ENCODE measurements at regions not wholly inside any gene's neighbourhood (a gene's known extent, or its start where the extent isn't known, plus 50 kb on each side); places are given as distances from the start of the nearest gene placed in this dataset.

GRCh38 chr6:48893048-48893447 lies 570.0 kb downstream of the MMUT start:
- ATAC-seq, result no peak

DNA sequence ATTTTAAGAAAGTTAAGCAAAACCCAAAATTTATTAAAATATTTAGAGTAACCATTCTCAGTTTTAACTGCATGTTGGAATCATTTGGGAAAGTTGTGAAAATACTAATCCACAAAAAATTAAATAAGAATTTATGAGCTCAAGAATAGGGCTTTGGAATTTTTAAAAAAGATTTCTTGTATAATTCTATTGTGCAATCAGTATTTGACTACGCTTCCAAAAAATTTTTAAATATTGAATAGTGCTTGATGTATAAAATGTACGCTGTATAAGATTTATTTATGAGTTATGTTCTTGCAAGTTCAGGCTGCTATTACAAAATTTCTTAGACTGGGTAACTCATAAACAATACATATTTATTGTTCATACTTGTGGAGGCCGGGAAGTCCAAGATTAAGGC lies 571.7 kb downstream of the MMUT start:
- ATAC-seq, result no peak

DNA sequence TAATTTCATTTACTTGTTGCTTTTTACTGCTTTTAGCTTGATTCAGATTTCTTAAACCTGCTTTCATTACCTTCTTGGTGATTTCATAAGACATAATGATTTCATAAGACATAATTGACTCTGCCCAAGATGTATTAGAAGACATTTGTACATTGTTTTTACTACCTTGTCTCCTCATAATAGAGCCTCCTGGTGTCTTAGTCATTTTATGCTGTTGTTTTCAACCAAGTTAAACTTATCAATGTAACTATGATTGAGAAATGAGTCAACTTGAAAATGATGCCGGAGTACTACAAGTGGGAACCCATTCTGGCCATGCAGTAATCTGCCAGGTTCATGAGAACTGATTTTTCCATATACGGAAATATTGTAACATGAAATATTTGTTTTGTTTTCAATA lies 573.6 kb downstream of the MMUT start:
- ATAC-seq, result no peak

DNA sequence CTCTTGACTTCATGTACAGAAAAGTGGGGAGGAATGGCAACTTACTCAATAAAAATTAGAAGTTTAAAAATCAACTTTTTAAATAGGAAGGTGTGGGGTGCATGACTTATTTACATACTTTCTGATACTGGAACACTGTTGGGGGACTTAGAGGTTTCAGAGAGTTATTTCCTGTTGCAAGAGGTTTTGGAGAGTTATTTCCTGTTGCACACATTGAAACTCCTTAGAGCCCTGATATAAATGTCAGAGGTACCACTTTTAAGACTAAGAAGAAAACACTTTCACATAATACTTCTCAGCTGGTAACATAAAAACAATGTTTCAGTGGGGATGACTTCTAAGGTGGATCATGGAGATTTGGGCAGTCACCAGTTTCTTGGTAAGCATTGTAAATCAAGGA lies 579.9 kb downstream of the MMUT start:
- ATAC-seq, result no peak

- no peak for ATAC-seq
Measured at GRCh38 chr6:48881551-48881950, 581.5 kb downstream of the MMUT start.

GRCh38 chr6:48869595-48869994 lies 593.5 kb downstream of the MMUT start:
- no peak for ATAC-seq

DNA sequence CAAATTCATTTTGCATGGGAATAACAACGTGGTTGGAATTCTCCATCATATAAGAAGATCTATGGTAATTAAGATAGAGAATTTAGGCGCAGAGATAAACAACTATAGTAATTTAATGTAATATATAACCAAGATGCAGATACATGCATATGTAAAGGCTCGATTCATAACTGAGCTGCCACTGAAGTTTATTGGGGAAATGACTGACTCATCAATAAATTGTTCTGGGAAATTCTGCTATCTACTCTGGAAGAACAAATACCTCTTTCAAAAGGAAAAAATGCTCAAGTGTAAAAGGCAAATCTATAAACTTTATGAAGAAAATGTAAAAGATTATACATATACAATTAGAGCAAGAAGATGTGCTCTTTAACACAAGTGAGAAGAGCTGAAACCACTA lies 596.4 kb downstream of the MMUT start:
- ATAC-seq, result no peak

DNA sequence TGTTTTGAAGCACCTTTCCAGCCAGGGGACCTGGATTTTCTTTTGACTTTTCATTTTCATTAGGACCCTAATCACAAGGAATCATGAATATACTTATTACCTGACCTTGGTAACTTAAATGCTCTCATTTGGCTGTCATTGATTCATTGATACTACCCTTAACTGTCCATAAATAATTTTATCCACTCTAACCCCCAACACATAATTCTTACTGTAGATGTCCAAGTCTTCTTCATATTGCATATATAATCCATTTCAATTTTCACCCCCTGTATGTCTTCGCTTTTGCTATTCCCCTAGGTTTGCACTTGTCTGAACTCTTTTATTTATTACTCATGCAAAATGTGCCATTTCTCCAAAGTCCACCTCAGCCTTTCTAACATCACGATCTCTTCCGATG lies 602.9 kb downstream of the MMUT start:
- no peak for ATAC-seq

DNA sequence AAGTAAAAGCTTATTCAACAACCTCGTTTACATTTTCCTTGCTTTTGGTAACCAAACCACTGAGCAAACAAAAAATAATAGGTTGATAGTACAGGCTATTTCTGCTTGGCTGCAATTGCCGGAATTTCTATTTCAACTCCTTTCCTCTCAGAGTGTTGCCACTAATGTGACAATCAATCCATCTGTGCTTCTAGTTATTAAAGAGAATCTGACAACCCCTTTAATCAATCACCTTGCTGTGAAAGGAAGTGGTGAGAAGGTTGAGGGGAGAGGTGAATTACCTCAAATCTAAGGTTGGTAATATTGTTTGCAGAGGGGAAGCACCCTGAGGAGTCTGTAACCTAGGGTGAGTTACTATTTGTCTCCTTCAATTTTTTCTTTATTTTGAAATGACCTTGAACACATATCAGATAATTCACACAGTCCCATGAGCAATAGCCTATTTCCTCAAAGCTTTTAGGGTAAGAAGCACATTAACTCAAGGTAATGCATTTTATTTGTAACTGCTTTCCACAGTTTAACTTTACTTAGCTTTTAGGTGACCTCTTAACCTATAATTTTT lies 603.4 kb downstream of the MMUT start:
- ATAC-seq, result no peak

DNA sequence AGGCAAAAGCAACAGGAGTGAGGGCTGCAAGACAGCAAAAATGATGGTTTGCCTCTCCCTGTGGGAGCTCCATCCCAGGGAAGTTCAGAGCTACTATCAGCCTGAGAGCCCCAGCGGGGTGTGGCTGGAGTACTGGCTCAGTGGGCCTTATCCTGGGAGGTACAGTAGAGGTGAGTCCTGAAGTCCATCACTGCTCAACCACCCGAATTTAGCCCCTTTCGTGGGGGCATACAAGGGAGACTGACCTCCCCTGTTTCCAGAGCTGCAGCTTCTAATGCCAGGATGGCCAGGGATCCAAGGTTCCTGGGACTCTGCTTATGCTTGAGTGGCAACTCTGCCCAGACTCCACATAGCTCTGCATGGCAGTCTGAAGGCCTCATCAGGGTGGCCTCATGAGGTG lies 617.8 kb downstream of the MMUT start:
- no peak for ATAC-seq

- ATAC-seq, result no peak
Measured at GRCh38 chr6:48844696-48845095, 618.4 kb downstream of the MMUT start.

- ATAC-seq, result no peak
Measured at GRCh38 chr6:48840896-48841295, 622.2 kb downstream of the MMUT start.

- ATAC-seq, result no peak
Measured at GRCh38 chr6:48839206-48839605, 623.8 kb downstream of the MMUT start.

GRCh38 chr6:48837744-48838143 lies 625.3 kb downstream of the MMUT start:
- no peak for ATAC-seq

DNA sequence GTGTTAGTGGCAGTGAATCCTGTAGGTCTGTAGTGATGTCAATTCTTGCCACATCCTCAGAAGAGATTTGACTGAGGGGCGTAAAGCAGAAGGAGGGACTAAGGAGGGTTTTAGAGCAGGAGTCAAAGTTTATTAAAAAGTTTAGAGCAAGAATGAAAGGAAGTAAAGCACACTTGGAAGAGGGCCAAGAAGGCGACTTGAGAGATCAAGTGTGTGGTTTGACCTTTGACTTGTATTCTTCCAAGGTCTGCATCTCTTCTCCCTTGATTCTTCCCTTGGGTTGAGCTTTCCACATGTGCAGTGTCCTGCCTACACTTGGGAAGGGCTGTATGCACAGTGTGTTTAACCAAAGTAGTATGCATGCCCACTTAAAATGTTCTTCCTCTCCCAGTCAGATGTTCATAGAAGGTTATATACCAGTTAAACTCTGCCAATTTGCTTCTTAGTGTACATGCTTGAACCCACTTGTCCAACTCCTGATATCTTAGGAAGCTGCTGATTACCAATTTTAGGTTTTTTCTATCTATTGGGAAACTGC lies 627.6 kb downstream of the MMUT start:
- no peak for ATAC-seq

- ATAC-seq, result no peak
Measured at GRCh38 chr6:48834706-48835105, 628.3 kb downstream of the MMUT start.

GRCh38 chr6:48833916-48834315 lies 629.1 kb downstream of the MMUT start:
- no peak for ATAC-seq

GRCh38 chr6:48826901-48827701 lies 636.0 kb downstream of the MMUT start:
- ATAC-seq, result no peak

GRCh38 chr6:48826152-48826515 lies 636.9 kb downstream of the MMUT start:
- no peak for ATAC-seq

- ATAC-seq, result no peak
Measured at GRCh38 chr6:48825501-48826151, 637.4 kb downstream of the MMUT start.

GRCh38 chr6:48818052-48818412 lies 645.0 kb downstream of the MMUT start:
- no peak for ATAC-seq

GRCh38 chr6:48817333-48818051 lies 645.6 kb downstream of the MMUT start:
- no peak for ATAC-seq

DNA sequence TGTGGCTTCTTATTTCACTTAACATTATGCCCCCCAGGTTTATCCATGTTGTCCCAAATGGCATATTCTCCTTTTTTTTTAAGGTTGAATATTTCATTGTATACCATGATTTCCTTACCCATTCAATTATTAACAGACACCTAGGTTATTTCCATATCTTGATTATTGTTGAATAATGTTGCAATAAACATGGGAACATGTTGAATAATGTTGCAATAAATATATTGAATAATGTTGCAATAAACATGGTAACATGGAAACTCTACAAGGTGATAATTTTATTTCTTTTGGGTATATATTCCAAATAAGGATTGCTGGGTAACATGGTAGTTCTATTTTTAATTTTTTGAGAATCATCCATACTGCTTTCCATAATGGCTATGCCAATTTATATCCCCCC lies 648.1 kb downstream of the MMUT start:
- no peak for ATAC-seq
